ENCODE measurements at regions not wholly inside any gene's neighbourhood (a gene's known extent, or its start where the extent isn't known, plus 50 kb on each side); places are given as distances from the start of the nearest gene placed in this dataset.

- Histone ChIP-seq H3K79me2 (ENCODE audit: low read length) (no peaks in the 10 kb centered on the region), H3K9me2 (replicated peaks; ENCODE audit: insufficient read depth, low read length) (no peaks in the 10 kb centered on the region), H3K4me1 (ENCODE audit: low read length) (no peaks in the 10 kb centered on the region), H2AFZ (ENCODE audit: low read length) (no peak overlapping the region), H3K9me3 (replicated peaks; ENCODE audit: insufficient read depth, low read length) (no peaks in the 10 kb centered on the region), H4K20me1 (ENCODE audit: insufficient read depth, low read length) (no peaks in the 10 kb centered on the region), H3K9ac (ENCODE audit: low read length) (no peak overlapping the region), H3K4me2 (ENCODE audit: low read depth, low read length) (no peak overlapping the region), H3K4me3 (ENCODE audit: low read length) (no peak overlapping the region), H3K27ac (ENCODE audit: low read length) (no peak overlapping the region), H3F3A (ENCODE audit: insufficient read depth, low read length) (no peaks in the 10 kb centered on the region), H3K36me3 (replicated peaks; ENCODE audit: insufficient read depth, low read length) (no peaks in the 10 kb centered on the region), H3K27me3 (replicated peaks; ENCODE audit: insufficient read depth, low read length) (no peaks in the 10 kb centered on the region)
- TF ChIP-seq EZH2 (optimal IDR thresholded peaks at IDR 0.05; ENCODE audit: low read depth, low read length) (no peak), CTCF (IDR thresholded peaks at IDR 0.05; ENCODE audit: low read length) (no peak), EZH2phosphoT487 (IDR thresholded peaks at IDR 0.05; ENCODE audit: low read length) (no peak)
- DNase-seq = no peak
Measured at GRCh38 chr12:73362666-73363065, 1090.5 kb downstream of the TRHDE start.

GRCh38 chr12:73372856-73373255 lies 1100.7 kb downstream of the TRHDE start:
- H3K9me3 ChIP-seq (replicated peaks; ENCODE audit: insufficient read depth, low read length) = no peaks in the 10 kb centered on the region
- H3K4me1 ChIP-seq (ENCODE audit: low read length) = no peaks in the 10 kb centered on the region
- DNase-seq = no peak
- no peaks in the 10 kb centered on the region for H3F3A ChIP-seq (ENCODE audit: insufficient read depth, low read length)
- H3K9ac ChIP-seq (ENCODE audit: low read length) = no peak overlapping the region
- no peak overlapping the region for H3K4me3 ChIP-seq (ENCODE audit: low read length)
- H3K79me2 ChIP-seq (ENCODE audit: low read length) = no peaks in the 10 kb centered on the region
- no peaks in the 10 kb centered on the region for H3K36me3 ChIP-seq (replicated peaks; ENCODE audit: insufficient read depth, low read length)
- H4K20me1 ChIP-seq (ENCODE audit: insufficient read depth, low read length) = no peaks in the 10 kb centered on the region
- TF ChIP-seq EZH2 (optimal IDR thresholded peaks at IDR 0.05; ENCODE audit: low read depth, low read length) (no peak), CTCF (IDR thresholded peaks at IDR 0.05; ENCODE audit: low read length) (no peak), EZH2phosphoT487 (IDR thresholded peaks at IDR 0.05; ENCODE audit: low read length) (no peak)
- no peaks in the 10 kb centered on the region for H3K27me3 ChIP-seq (replicated peaks; ENCODE audit: insufficient read depth, low read length)
- H2AFZ ChIP-seq (ENCODE audit: low read length) = no peak overlapping the region
- H3K4me2 ChIP-seq (ENCODE audit: low read depth, low read length) = no peak overlapping the region
- no peaks in the 10 kb centered on the region for H3K9me2 ChIP-seq (replicated peaks; ENCODE audit: insufficient read depth, low read length)
- H3K27ac ChIP-seq (ENCODE audit: low read length) = no peak overlapping the region

- Histone ChIP-seq H3K9me2 (replicated peaks; ENCODE audit: insufficient read depth, low read length) (no peaks in the 10 kb centered on the region), H3K4me2 (ENCODE audit: low read depth, low read length) (no peak overlapping the region), H3K4me1 (ENCODE audit: low read length) (no peaks in the 10 kb centered on the region), H3K4me3 (ENCODE audit: low read length) (no peak overlapping the region), H2AFZ (ENCODE audit: low read length) (no peak overlapping the region), H3K36me3 (replicated peaks; ENCODE audit: insufficient read depth, low read length) (no peaks in the 10 kb centered on the region), H3K27me3 (replicated peaks; ENCODE audit: insufficient read depth, low read length) (no peaks in the 10 kb centered on the region), H3K27ac (ENCODE audit: low read length) (no peak overlapping the region), H3K9me3 (replicated peaks; ENCODE audit: insufficient read depth, low read length) (no peaks in the 10 kb centered on the region), H3F3A (ENCODE audit: insufficient read depth, low read length) (no peaks in the 10 kb centered on the region), H4K20me1 (ENCODE audit: insufficient read depth, low read length) (no peaks in the 10 kb centered on the region), H3K9ac (ENCODE audit: low read length) (no peak overlapping the region), H3K79me2 (ENCODE audit: low read length) (no peaks in the 10 kb centered on the region)
- TF ChIP-seq CTCF (IDR thresholded peaks at IDR 0.05; ENCODE audit: low read length) (no peak), EZH2 (optimal IDR thresholded peaks at IDR 0.05; ENCODE audit: low read depth, low read length) (no peak), EZH2phosphoT487 (IDR thresholded peaks at IDR 0.05; ENCODE audit: low read length) (no peak)
- no peak for DNase-seq
Measured at GRCh38 chr12:73374360-73374759, 1102.2 kb downstream of the TRHDE start.

Measured in MM.1S (cell line).